SK-N-SH treated with all-trans-retinoic acid at 6 μM for 48 hours (cell line): ENCODE measurements at regions not wholly inside any gene's neighbourhood (a gene's known extent, or its start where the extent isn't known, plus 50 kb on each side); places are given as distances from the start of the nearest gene placed in this dataset.

Experiments used
- CSDC2 ChIP-seq: fragments of 250-450 bp; sonication (Bioruptor Pico); IDR thresholded peaks from 2 replicates; pipeline ENCODE4 v1.5.0; 2020; ENCODE audit warnings: mild to moderate bottlenecking, moderate library complexity
- CSRNP3 ChIP-seq: fragments of 250-450 bp; sonication (Bioruptor Pico); IDR thresholded peaks from 2 replicates; pipeline ENCODE4 v1.5.1; 2021; ENCODE audit warnings: mild to moderate bottlenecking, moderate library complexity
- OSR1 ChIP-seq: fragments of 250-450 bp; sonication (Bioruptor Pico); IDR thresholded peaks from 2 replicates; pipeline ENCODE4 v1.8.0; 2022; ENCODE audit warnings: moderate library complexity, mild to moderate bottlenecking, inconsistent platforms
- PATZ1 ChIP-seq: fragments of 250-450 bp; sonication (Bioruptor Pico); IDR thresholded peaks from 2 replicates; pipeline ENCODE4 v1.8.0; 2020; ENCODE audit warnings: mild to moderate bottlenecking, moderate library complexity, borderline replicate concordance
- SNAI2 ChIP-seq: fragments of 250-450 bp; sonication (Bioruptor Pico); IDR thresholded peaks from 2 replicates; pipeline ENCODE4 v1.5.0; 2020; ENCODE audit warnings: mild to moderate bottlenecking, moderate library complexity
- TCF4 ChIP-seq: fragments of 250-450 bp; sonication (Bioruptor Pico); IDR thresholded peaks from 2 replicates; pipeline ENCODE4 v1.8.0; 2021; ENCODE audit warnings: mild to moderate bottlenecking, moderate library complexity, borderline replicate concordance
- TOX ChIP-seq: fragments of 250-450 bp; sonication (Bioruptor Pico); IDR thresholded peaks from 2 replicates; pipeline ENCODE4 v1.8.0; 2021; ENCODE audit warnings: mild to moderate bottlenecking, moderate library complexity, borderline replicate concordance
- ZC3H10 ChIP-seq: fragments of 250-450 bp; sonication (Bioruptor Pico); IDR thresholded peaks from 2 replicates; pipeline ENCODE4 v1.5.1; 2021; ENCODE audit warnings: mild to moderate bottlenecking, moderate library complexity
- ZFP3 ChIP-seq: fragments of 250-450 bp; sonication (Bioruptor Pico); IDR thresholded peaks from 2 replicates; pipeline ENCODE4 v1.5.0; 2020; ENCODE audit warnings: mild to moderate bottlenecking, moderate library complexity

GRCh38 chr18:66300141-66300540 is 303.7 kb downstream of the CDH19 start:
- TF ChIP-seq ZFP3 (CRISPR knock-in tag) (no peak), TOX (CRISPR knock-in tag) (no peak), PATZ1 (no peak), ZC3H10 (no peak), TCF4 (CRISPR knock-in tag) (no peak), CSDC2 (CRISPR knock-in tag) (no peak), CSRNP3 (CRISPR knock-in tag) (no peak), SNAI2 (CRISPR knock-in tag) (no peak), OSR1 (CRISPR knock-in tag) (no peak)
